ENCODE measurements at regions not wholly inside any gene's neighbourhood (a gene's known extent, or its start where the extent isn't known, plus 50 kb on each side); places are given as distances from the start of the nearest gene placed in this dataset.

- Histone ChIP-seq H3K27ac (ENCODE audit: low read depth in 2 of 2, low read length in 1 of 2) (no peak overlapping the region), H3K9me3 (no peaks in the 10 kb centered on the region), H3K9ac (no peak overlapping the region), H3K4me2 (no peak overlapping the region), H3K4me3 (ENCODE audit: low read depth in 2 of 2, low read length in 1 of 2) (no peak overlapping the region), H3K4me1 (ENCODE audit: control insufficient read depth in 1 of 2, insufficient read depth in 2 of 2, low read depth in 1 of 2, low read length in 1 of 2) (no peaks in the 10 kb centered on the region; a peak in 2 of 4 replicates), H2AFZ (ENCODE audit: low read depth) (no peak overlapping the region), H3K79me2 (ENCODE audit: insufficient read depth) (no peaks in the 10 kb centered on the region), H3K27me3 (ENCODE audit: insufficient read depth) (no peaks in the 10 kb centered on the region), H3K36me3 (replicated peaks in 1 of 2; ENCODE audit: control insufficient read depth in 1 of 2, insufficient read depth in 2 of 2, low read length in 1 of 2) (peaks cover 5 to 6% of the 10 kb centered on the region in 2 experiments), H3F3A (replicated peaks; ENCODE audit: insufficient read depth) (peaks cover 15% of the 10 kb centered on the region), H4K20me1 (ENCODE audit: insufficient read depth) (no peaks in the 10 kb centered on the region), H3K9me2 (no peaks in the 10 kb centered on the region)
- CTCF ChIA-PET, result no interaction called here
- WGBS (ENCODE audit: low lambda C conversion rate), result 86% methylated on average over 5 of the region's 5 CpGs
- DNase-seq, result no peak
- POLR2A ChIA-PET, result no interaction called here
- TF ChIP-seq NRF1 (IDR thresholded peaks at IDR 0.05; ENCODE audit: low read depth, low read length) (no peak), TEAD4 (IDR thresholded peaks at IDR 0.05; ENCODE audit: borderline replicate concordance, insufficient read depth) (no peak), FOSL2 (IDR thresholded peaks at IDR 0.05; ENCODE audit: borderline replicate concordance, low read depth) (no peak), EZH2phosphoT487 (IDR thresholded peaks at IDR 0.05; ENCODE audit: borderline replicate concordance, low read depth) (no peak), GATA2 (CRISPR knock-in tag; IDR thresholded peaks at IDR 0.05) (no peak), TAF1 (IDR thresholded peaks at IDR 0.05; ENCODE audit: borderline replicate concordance, low read depth, low read length) (no peak), IRF3 (IDR thresholded peaks at IDR 0.05; ENCODE audit: low read depth, low read length) (no peak), JUND (IDR thresholded peaks at IDR 0.05) (no peak)
- TF ChIP-seq, protein P1, sequence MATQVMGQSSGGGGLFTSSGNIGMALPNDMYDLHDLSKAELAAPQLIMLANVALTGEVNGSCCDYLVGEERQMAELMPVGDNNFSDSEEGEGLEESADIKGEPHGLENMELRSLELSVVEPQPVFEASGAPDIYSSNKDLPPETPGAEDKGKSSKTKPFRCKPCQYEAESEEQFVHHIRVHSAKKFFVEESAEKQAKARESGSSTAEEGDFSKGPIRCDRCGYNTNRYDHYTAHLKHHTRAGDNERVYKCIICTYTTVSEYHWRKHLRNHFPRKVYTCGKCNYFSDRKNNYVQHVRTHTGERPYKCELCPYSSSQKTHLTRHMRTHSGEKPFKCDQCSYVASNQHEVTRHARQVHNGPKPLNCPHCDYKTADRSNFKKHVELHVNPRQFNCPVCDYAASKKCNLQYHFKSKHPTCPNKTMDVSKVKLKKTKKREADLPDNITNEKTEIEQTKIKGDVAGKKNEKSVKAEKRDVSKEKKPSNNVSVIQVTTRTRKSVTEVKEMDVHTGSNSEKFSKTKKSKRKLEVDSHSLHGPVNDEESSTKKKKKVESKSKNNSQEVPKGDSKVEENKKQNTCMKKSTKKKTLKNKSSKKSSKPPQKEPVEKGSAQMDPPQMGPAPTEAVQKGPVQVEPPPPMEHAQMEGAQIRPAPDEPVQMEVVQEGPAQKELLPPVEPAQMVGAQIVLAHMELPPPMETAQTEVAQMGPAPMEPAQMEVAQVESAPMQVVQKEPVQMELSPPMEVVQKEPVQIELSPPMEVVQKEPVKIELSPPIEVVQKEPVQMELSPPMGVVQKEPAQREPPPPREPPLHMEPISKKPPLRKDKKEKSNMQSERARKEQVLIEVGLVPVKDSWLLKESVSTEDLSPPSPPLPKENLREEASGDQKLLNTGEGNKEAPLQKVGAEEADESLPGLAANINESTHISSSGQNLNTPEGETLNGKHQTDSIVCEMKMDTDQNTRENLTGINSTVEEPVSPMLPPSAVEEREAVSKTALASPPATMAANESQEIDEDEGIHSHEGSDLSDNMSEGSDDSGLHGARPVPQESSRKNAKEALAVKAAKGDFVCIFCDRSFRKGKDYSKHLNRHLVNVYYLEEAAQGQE (IDR thresholded peaks at IDR 0.05; ENCODE audit: low read depth, low read length), result no peak
- TF ChIP-seq, protein P2, sequence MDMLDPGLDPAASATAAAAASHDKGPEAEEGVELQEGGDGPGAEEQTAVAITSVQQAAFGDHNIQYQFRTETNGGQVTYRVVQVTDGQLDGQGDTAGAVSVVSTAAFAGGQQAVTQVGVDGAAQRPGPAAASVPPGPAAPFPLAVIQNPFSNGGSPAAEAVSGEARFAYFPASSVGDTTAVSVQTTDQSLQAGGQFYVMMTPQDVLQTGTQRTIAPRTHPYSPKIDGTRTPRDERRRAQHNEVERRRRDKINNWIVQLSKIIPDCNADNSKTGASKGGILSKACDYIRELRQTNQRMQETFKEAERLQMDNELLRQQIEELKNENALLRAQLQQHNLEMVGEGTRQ (IDR thresholded peaks at IDR 0.05; ENCODE audit: borderline replicate concordance, low read depth, low read length), result no peak
Measured at GRCh38 chr6:22115559-22115958, 181.3 kb downstream of the PRL start.

DNA sequence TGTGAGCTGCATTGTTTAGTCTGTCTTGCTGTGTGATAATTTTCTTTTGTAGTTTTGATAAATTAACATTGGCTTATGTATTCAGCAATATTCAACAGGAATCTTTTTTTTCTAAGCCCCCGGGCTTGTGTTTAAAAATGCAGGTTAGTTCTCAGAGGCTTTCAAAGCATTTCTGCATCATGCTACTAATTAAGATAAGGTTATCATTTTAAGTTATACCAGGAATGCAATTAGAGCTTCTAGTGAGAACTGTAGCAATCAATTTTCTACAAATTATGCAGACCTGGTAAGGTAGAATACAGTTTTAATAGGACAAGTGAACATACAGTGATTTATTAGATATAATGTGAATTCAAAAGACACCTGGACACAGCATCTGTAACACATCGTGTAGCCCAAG, 179.2 kb downstream of the PRL start:
- Histone ChIP-seq H4K20me1 (ENCODE audit: insufficient read depth) (no peaks in the 10 kb centered on the region), H3K36me3 (replicated peaks in 1 of 2; ENCODE audit: control insufficient read depth in 1 of 2, insufficient read depth in 2 of 2, low read length in 1 of 2) (peaks cover 3 to 5% of the 10 kb centered on the region in 2 experiments), H3K9me3 (no peaks in the 10 kb centered on the region), H3K4me2 (no peak overlapping the region), H2AFZ (ENCODE audit: low read depth) (no peak overlapping the region), H3K27ac (ENCODE audit: low read depth in 2 of 2, low read length in 1 of 2) (no peak overlapping the region; a peak in 1 of 4 replicates), H3K9ac (no peak overlapping the region), H3K27me3 (ENCODE audit: insufficient read depth) (no peaks in the 10 kb centered on the region), H3K9me2 (no peaks in the 10 kb centered on the region), H3K4me1 (ENCODE audit: control insufficient read depth in 1 of 2, insufficient read depth in 2 of 2, low read depth in 1 of 2, low read length in 1 of 2) (no peaks in the 10 kb centered on the region; a peak in 2 of 4 replicates), H3K79me2 (ENCODE audit: insufficient read depth) (no peaks in the 10 kb centered on the region), H3K4me3 (ENCODE audit: low read depth in 2 of 2, low read length in 1 of 2) (no peak overlapping the region), H3F3A (replicated peaks; ENCODE audit: insufficient read depth) (peaks cover 12% of the 10 kb centered on the region)
- peak; percentile 71; the same call in 1 of the 2 replicates for TF ChIP-seq RCOR1 (IDR thresholded peaks at IDR 0.05; ENCODE audit: low read length)
- no peak for TF ChIP-seq TEAD4 (IDR thresholded peaks at IDR 0.05; ENCODE audit: borderline replicate concordance, insufficient read depth)
- TF ChIP-seq, protein P1 (IDR thresholded peaks at IDR 0.05; ENCODE audit: low read depth, low read length), result no peak
- TF ChIP-seq, protein P3, sequence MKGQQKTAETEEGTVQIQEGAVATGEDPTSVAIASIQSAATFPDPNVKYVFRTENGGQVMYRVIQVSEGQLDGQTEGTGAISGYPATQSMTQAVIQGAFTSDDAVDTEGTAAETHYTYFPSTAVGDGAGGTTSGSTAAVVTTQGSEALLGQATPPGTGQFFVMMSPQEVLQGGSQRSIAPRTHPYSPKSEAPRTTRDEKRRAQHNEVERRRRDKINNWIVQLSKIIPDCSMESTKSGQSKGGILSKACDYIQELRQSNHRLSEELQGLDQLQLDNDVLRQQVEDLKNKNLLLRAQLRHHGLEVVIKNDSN (IDR thresholded peaks at IDR 0.05; ENCODE audit: borderline replicate concordance, low read depth), result no peak
- TF ChIP-seq RXRA (IDR thresholded peaks at IDR 0.05; ENCODE audit: borderline replicate concordance, low read depth), result no peak
- TF ChIP-seq GATA2 (CRISPR knock-in tag; IDR thresholded peaks at IDR 0.05), result peak; percentile 42; the same call in 1 of the 2 replicates
- no peak for TF ChIP-seq MEF2A (IDR thresholded peaks at IDR 0.05; ENCODE audit: borderline replicate concordance, low read depth)
- TF ChIP-seq EP300 (IDR thresholded peaks at IDR 0.05; ENCODE audit: borderline replicate concordance in 1 of 2, low read depth in 1 of 2, low read length in 1 of 2), result 0 out of 4 replicates have a peak, but pooled peaks of 1 of the 2 experiments have one; percentile 31
- DNase-seq, result peak; percentile 7
- POLR2A ChIA-PET, result no interaction called here
- WGBS (ENCODE audit: low lambda C conversion rate), result 73% methylated on average over 2 of the region's 2 CpGs
- CTCF ChIA-PET, result no interaction called here
